ENCODE measurements at regions not wholly inside any gene's neighbourhood (a gene's known extent, or its start where the extent isn't known, plus 50 kb on each side); places are given as distances from the start of the nearest gene placed in this dataset.

DNA sequence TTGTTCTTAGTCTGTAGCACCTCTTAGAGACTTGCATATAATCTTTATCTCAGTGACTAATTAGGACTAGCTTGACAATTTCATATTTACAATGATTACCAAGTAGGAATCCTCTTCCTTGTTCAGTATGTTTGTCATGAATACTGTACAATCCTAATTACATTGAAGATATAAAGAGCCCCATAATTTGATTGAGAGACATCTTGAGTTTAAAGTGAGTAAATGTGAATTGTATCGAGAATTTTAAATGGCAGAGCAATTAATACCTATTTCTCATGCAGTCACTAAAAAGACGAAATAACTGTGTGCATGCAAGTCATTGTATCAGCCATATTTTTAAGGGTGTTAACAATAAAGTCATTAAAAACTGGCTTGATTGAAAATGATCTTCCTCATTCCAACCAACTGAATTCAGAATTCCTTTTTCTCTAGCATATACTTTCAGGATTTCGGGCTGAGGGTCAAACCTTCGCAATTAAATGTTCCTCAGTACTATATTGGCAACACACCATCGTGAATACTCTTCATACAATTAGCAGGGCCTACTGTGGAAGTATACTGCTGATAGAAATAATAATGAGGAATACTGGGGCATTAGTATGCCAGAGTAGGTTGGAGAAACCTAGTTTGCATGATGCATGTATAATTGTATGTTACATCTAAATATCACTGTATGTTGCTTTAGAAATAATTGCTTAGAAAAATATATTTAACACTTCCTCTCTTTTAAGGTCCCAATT, 284.7 kb upstream of the TMEM161B start:
- no peak overlapping the region for H2BK20ac ChIP-seq (ENCODE audit: low read length)
- no peak overlapping the region for H2BK12ac ChIP-seq (ENCODE audit: low read depth, low read length)
- H3K27me3 ChIP-seq (replicated peaks in 1 of 4; ENCODE audit: control insufficient read depth in 3 of 4, extremely low read depth in 1 of 4, insufficient read depth in 3 of 4, low read length in 3 of 4) = no peaks in the 10 kb centered on the region
- H3K23ac ChIP-seq (ENCODE audit: insufficient read length) = no peak overlapping the region
- FAIRE-seq (no peak), DNase-seq (ENCODE audit: low read depth in 1 of 2, low spot score in 2 of 2) (no peak)
- H3K4me3 ChIP-seq (ENCODE audit: extremely low read depth in 1 of 4, insufficient read depth in 2 of 4, low read depth in 3 of 4, low read length in 4 of 4) = no peak overlapping the region
- H2AFZ ChIP-seq (ENCODE audit: low read length) = no peak overlapping the region
- no peak overlapping the region for H4K8ac ChIP-seq (ENCODE audit: extremely low read depth, insufficient read depth, low read length)
- no peak overlapping the region for H4K5ac ChIP-seq (ENCODE audit: insufficient read length, low read depth, low read length)
- H3K4me2 ChIP-seq (ENCODE audit: insufficient read depth in 1 of 2, low read depth in 2 of 2, low read length in 2 of 2) = no peak overlapping the region
- no peak overlapping the region for H4K91ac ChIP-seq (replicated peaks; ENCODE audit: insufficient read length, low read length)
- H3K36me3 ChIP-seq (ENCODE audit: control insufficient read depth in 2 of 4, insufficient read depth in 4 of 4, low read length in 3 of 4) = no peaks in the 10 kb centered on the region
- H3K79me2 ChIP-seq (ENCODE audit: control insufficient read depth in 1 of 2, insufficient read depth in 2 of 2, low read length in 2 of 2) = no peaks in the 10 kb centered on the region
- no peak overlapping the region for H3K18ac ChIP-seq (ENCODE audit: extremely low read depth, low read length)
- no peaks in the 10 kb centered on the region for H4K20me1 ChIP-seq (replicated peaks in 1 of 2; ENCODE audit: control insufficient read depth in 1 of 2, insufficient read depth in 2 of 2, low read length in 2 of 2)
- no peaks in the 10 kb centered on the region for H3K9me3 ChIP-seq (ENCODE audit: insufficient read depth in 2 of 2, low read depth in 1 of 2, low read length in 1 of 2)
- H2BK15ac ChIP-seq (ENCODE audit: low read length) = no peak overlapping the region
- H3K4me1 ChIP-seq (replicated peaks in 1 of 4; ENCODE audit: control insufficient read depth in 3 of 4, insufficient read depth in 4 of 4, low read length in 3 of 4) = peaks cover 0 to 2% (median 0%) of the 10 kb centered on the region in 4 experiments; a peak in 2 of 7 replicates
- 93% methylated on average over 5 of the region's 5 CpGs; no CpG with 5 or more reads in 1 of the 2 experiments for WGBS, 2 experiments (ENCODE audit: extremely low coverage in 1 of 2, insufficient coverage in 1 of 2, insufficient read length in 1 of 2, insufficient replicate concordance in 2 of 2, low coverage in 1 of 2, low lambda C conversion rate in 2 of 2, missing lambda C conversion rate in 1 of 2)
- H3K27ac ChIP-seq (ENCODE audit: low read depth, low read length) = no peak overlapping the region
- no peak for TF ChIP-seq SAP30 (IDR thresholded peaks at IDR 0.05; ENCODE audit: insufficient read depth, insufficient replicate concordance, low read length)
- TF ChIP-seq SIRT6 (IDR thresholded peaks at IDR 0.05; ENCODE audit: low read length) = no peak
- no peak for TF ChIP-seq SIN3A (conservative IDR thresholded peaks at IDR 0.05 in 1 of 2, IDR thresholded peaks at IDR 0.05 in 1 of 2; ENCODE audit: low read depth in 1 of 2, low read length in 2 of 2)
- no peak for TF ChIP-seq ATF2 (IDR thresholded peaks at IDR 0.05; ENCODE audit: low read length)
- no peak for TF ChIP-seq BRCA1 (IDR thresholded peaks at IDR 0.05; ENCODE audit: low read depth, low read length)
- TF ChIP-seq, protein P1, sequence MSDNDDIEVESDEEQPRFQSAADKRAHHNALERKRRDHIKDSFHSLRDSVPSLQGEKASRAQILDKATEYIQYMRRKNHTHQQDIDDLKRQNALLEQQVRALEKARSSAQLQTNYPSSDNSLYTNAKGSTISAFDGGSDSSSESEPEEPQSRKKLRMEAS (IDR thresholded peaks at IDR 0.05) = no peak
- H3K79me1 ChIP-seq (ENCODE audit: low read depth, low read length) = no peaks in the 10 kb centered on the region
- no peak overlapping the region for H3K56ac ChIP-seq (replicated peaks; ENCODE audit: insufficient read length, low read depth, low read length)
- H2AK5ac ChIP-seq (ENCODE audit: low read depth, low read length) = no peak overlapping the region
- H3K23me2 ChIP-seq (ENCODE audit: low read depth, low read length) = no peaks in the 10 kb centered on the region
- H3K14ac ChIP-seq (ENCODE audit: insufficient read length) = no peak overlapping the region
- ChIA-PET CTCF (ENCODE audit: partially characterized antibody) (no interaction called here), POLR2A (ENCODE audit: partially characterized antibody) (no interaction called here)
- H2BK5ac ChIP-seq (ENCODE audit: low read depth, low read length) = no peak overlapping the region
- no peak overlapping the region for H3K4ac ChIP-seq (replicated peaks; ENCODE audit: insufficient read length, low read depth, low read length)
- H2BK120ac ChIP-seq (replicated peaks; ENCODE audit: low read depth, low read length) = no peak overlapping the region
- H3K9ac ChIP-seq (replicated peaks in 1 of 4; ENCODE audit: extremely low read depth in 1 of 4, low read depth in 3 of 4, low read length in 3 of 4) = no peak overlapping the region
